ENCODE measurements at regions not wholly inside any gene's neighbourhood (a gene's known extent, or its start where the extent isn't known, plus 50 kb on each side); places are given as distances from the start of the nearest gene placed in this dataset.
"Not testable (repeated sequence)": the region's sequence is repeated elsewhere in the genome, so short reads cannot be mapped to it uniquely, and the experiment has no call there.

- DNase-seq (ENCODE audit: low spot score), result no peak
Measured at GRCh38 chr10:61271127-61271780, 181.9 kb downstream of the TMEM26 start.

GRCh38 chr10:61263518-61263917 lies 189.7 kb downstream of the TMEM26 start:
- DNase-seq (ENCODE audit: low spot score), result no peak

DNA sequence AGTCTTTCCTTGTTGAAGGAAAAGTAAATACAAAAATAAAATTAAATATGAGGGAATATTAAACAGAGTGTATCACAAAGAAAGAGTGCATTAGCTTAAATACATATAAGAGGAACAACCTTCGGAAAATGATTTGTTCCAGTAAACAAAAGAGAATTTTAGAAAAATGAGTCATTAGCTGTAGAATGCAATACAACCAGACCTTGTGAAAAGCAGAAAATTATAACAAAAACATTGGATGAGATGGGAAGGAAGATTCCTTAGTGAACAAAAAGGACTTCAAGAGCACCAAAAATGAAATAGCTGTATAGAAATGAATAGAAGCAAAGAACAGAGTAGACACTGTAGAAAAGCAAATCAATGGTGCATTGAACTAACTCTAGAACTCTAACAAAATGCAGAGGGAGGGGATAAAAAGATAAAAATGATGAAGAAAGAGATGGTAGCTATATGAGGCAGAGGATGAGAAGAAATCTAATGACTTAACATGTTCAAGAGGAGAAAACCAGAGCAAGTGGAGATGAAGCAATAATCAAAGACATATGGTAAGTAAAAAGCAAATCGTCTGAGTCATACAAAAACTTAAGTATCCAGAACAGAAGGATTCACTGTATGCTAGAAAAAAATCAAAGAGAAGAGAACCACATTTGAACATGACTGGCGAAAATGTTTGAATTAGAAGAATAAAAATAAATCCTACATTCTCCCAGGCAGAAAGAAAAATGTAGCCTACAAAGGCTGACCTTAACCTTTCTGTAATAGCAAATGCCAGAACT lies 190.5 kb downstream of the TMEM26 start:
- no peak for DNase-seq (ENCODE audit: low spot score)

- no peak for DNase-seq (ENCODE audit: low spot score)
Measured at GRCh38 chr10:61257956-61258496, 195.2 kb downstream of the TMEM26 start.

GRCh38 chr10:61257136-61257535 lies 196.0 kb downstream of the TMEM26 start:
- DNase-seq (ENCODE audit: low spot score), result no peak

GRCh38 chr10:61252326-61252725 lies 200.9 kb downstream of the TMEM26 start:
- not testable (repeated sequence) for DNase-seq (ENCODE audit: low spot score)

DNA sequence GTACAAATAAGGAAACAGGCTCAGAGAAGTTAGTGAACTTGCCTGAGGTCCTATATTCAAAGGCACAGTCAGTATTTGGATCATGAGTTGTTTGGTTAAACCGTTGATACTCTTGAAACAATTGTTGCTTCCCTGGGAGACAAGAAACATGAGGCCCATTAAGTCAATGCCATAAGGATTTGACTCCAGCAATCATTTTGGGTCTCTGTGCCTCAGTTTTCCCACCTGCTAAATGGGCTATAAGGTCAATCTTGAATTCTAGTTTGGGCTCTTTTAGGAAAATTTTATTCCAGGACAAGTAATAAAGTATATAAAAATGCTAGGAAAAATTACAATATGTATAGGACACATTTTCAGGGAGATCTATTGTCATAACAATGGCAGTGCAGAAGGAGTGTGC lies 202.1 kb downstream of the TMEM26 start:
- DNase-seq (ENCODE audit: low spot score), result no peak

DNA sequence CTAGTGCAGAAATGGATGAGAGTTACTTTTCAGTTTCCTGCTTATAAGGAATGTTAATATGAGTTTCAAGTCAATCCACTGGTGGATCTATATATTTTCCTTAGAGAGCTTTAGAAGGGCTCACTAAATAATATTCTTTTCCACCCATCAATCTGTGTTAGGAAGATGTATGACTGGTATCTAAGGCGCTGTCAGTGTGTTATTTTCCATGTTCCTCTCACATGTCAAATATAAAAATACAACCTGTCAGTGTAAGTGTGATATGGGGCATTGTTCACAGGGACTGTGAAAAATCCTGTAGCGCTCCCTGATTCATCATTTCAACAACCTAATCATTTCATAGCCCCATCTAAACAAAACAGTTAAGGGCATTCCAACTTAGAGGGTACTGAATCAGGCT lies 203.1 kb downstream of the TMEM26 start:
- no peak for DNase-seq (ENCODE audit: low spot score)

GRCh38 chr10:61248013-61248412 lies 205.2 kb downstream of the TMEM26 start:
- DNase-seq (ENCODE audit: low spot score), result no peak

GRCh38 chr10:61244261-61244775 lies 208.9 kb downstream of the TMEM26 start:
- DNase-seq (ENCODE audit: low spot score), result no peak

- DNase-seq (ENCODE audit: low spot score), result no peak
Measured at GRCh38 chr10:61232780-61233179, 220.4 kb downstream of the TMEM26 start.

GRCh38 chr10:61225939-61226338 lies 227.2 kb downstream of the TMEM26 start:
- DNase-seq (ENCODE audit: low spot score), result no peak

GRCh38 chr10:61223576-61223975 lies 229.6 kb downstream of the TMEM26 start:
- no peak for DNase-seq (ENCODE audit: low spot score)

- no peak for DNase-seq (ENCODE audit: low spot score)
Measured at GRCh38 chr10:61219696-61220095, 233.5 kb downstream of the TMEM26 start.

DNA sequence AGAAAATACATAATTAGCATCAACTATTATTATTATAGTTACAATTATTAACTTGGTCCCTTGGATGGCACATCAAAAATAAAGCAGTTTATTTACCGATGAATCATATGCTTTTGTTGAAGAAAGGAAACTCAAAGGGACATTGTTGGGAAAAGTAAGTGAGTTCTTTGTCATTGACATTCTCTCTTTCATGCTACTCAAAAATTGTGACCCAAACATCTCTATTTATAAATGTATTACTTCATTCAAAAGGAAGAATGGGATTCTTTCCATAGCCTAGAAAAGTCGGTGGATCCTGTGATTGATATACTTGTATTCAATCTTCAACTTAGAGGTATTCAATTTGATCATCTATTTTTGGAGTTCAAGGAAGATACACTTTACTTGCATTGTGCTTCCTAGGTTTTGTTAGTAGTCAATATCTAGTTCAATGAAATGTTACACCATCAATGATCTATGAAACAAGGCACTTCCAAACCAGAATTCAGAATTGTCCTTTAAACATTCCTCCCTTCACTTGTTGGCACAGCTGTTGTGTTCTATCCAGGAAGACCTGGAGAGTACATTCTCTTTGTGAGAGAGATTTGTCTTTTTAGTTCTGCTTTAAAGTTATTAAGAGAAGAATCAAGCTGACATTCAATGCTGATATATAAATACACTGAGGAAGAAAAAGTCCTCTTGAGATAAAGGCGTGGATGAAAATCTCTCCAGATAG lies 235.2 kb downstream of the TMEM26 start:
- DNase-seq (ENCODE audit: low spot score), result no peak

DNA sequence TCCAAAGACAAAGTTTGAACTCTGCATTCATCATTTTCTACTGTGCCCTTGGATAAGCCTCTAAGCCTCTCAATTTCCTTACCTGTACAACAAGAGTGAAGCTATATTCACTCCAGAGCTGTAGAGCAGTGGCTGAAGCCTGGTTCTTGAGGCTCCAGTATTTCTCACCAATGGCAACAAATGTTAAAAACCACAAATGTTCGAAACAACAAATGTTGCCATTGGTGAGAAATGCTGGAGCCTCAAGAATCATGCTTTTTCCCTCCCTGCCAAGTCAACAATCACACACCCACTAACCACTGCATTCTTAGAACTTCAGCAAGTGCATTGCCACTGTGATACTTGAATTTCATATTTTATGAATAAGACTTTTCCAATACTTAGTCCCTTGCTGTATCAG lies 237.9 kb downstream of the TMEM26 start:
- DNase-seq (ENCODE audit: low spot score), result no peak

DNA sequence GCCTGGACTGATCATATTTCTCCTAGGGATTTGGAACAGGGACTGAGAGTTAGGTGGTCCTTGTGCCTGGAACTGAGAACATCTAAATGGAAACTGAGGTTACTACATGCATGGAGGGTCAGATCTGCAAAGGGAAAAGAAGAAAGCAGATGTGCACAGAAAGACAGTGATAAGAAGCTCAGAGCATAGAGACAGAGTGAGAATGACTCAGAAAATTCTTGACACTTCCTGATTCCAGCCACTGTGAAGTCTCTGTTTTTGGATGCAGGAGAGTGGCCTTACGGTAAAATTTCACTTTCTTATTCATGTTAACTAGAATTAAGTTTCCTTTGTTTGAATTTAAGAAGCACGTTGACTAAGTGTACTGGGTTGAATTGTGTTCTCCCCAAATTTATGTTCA lies 241.7 kb downstream of the TMEM26 start:
- DNase-seq (ENCODE audit: low spot score), result no peak

GRCh38 chr10:61197057-61197456 lies 253.1 kb upstream of the RHOBTB1 start:
- DNase-seq (ENCODE audit: low spot score), result no peak

DNA sequence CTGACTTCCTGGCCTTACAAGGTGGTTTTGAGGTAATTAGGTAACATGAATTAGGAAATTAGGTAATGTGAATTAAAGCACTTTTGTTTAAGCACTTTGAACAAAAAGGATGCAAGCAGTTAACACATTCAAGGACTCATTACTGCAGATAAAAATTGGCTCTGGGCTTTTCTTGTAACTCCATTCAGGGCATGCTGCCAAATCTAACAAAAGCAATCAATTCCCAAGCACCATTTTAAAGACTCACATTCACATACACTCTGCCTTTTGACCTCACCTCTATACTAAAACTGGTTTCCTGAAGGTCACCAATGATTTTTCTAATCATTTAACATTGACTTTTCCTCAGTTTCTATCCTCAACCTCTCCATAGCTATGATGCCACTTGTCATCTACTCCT lies 251.2 kb upstream of the RHOBTB1 start:
- DNase-seq (ENCODE audit: low spot score), result no peak

GRCh38 chr10:61192589-61192988 lies 248.6 kb upstream of the RHOBTB1 start:
- not testable (repeated sequence) for DNase-seq (ENCODE audit: low spot score)

DNA sequence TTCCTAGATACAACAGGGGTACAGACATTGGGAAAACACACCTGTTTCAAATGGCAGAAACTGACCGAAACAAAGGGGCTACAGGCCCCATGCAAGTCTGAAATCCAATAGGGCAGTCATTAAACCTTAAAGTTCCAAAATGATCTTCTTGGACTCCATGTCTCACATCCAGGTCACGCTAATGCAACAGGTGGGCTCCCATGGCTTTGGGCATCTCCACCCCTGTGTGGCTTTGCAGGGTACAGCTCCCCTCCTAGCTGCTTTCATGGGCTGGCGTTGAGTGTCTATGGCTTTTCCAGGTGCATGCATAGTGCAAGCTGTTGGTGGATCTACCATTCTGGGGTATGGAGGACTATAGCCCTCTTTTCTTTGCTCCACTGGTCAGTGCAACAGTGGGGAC lies 248.1 kb upstream of the RHOBTB1 start:
- no peak for DNase-seq (ENCODE audit: low spot score)

- no peak for DNase-seq (ENCODE audit: low spot score)
Measured at GRCh38 chr10:61189912-61190311, 245.9 kb upstream of the RHOBTB1 start.

GRCh38 chr10:61188691-61189090 lies 244.7 kb upstream of the RHOBTB1 start:
- DNase-seq (ENCODE audit: low spot score), result no peak

All from putamen (tissue), 1 donor.